K562 (cell line): ENCODE measurements at regions not wholly inside any gene's neighbourhood (a gene's known extent, or its start where the extent isn't known, plus 50 kb on each side); places are given as distances from the start of the nearest gene placed in this dataset.

Experiments used
- ATAC-seq: fragments of 200-7000 bp; cut with Tn5 transposase; 3 replicates; pipeline ENCODE4 v1.9.1; 2020; ENCODE audit warnings: moderate library complexity
- BruUV-seq: library from RNA; stranded (reverse); fragments of 400-500 nt; replicated peaks from 2 replicates; lab custom pipeline; 2021; lab: Mats Ljungman, UMichigan
- CTCF ChIA-PET: fragments of 300-600 bp; formaldehyde crosslinking; extraction: SDS; loops from one replicate; lab custom pipeline; 2021; ENCODE audit warnings: low intra/inter-chr PET ratio; lab: Yijun Ruan, JAX
- POLR2A ChIA-PET: fragments of 300-600, 350-650 bp; sonication (Branson Sonifier 250); formaldehyde crosslinking; extraction: SDS; loops from one replicate; lab custom pipeline; 2021; ENCODE audit warnings: antibody characterized with exemption, inconsistent platforms; lab: Yijun Ruan, JAX
- DNase-seq, 4 experiments: peaks; one replicate each; pipeline versions ENCODE4 v3.0.0 to v3.0.0-alpha.2; 2011 to 2018; ENCODE audit warnings: low spot score in 3 of 4, mixed read lengths in 3 of 4; ENCODE audit errors: extremely low read depth in 1 of 4
- FAIRE-seq: peaks from 2 replicates; lab custom pipeline; 2011; peaks lifted over from hg19 to GRCh38; lab: Jason Lieb, UNC
- H2AFZ ChIP-seq: 2 replicates; pipeline ENCODE4 v1.6.0; 2011; ENCODE audit warnings: low read depth, low read length, control low read depth, inconsistent platforms
- H3K27ac ChIP-seq: fragments of 200-600 bp; 3 replicates; pipeline ENCODE4 v1.8.0; 2011; ENCODE audit warnings: low read depth, mild to moderate bottlenecking, control low read depth, inconsistent platforms, low read length, moderate library complexity, mixed read lengths; ENCODE audit errors: extremely low read depth
- H3K27me3 ChIP-seq, 2 experiments: fragments of 300-600 bp in 1 of 2; 2 replicates in 1 of 2; 3 replicates in 1 of 2; pipeline versions ENCODE4 v1.6.0 to v1.8.0; 2011; ENCODE audit warnings: inconsistent platforms in 2 of 2, low read length in 2 of 2, mild to moderate bottlenecking in 1 of 2, mixed read lengths in 1 of 2, moderate library complexity in 1 of 2; ENCODE audit not compliant: control insufficient read depth in 2 of 2, insufficient read depth in 2 of 2
- H3K36me3 ChIP-seq: fragments of 300-600 bp; 3 replicates; pipeline ENCODE4 v1.8.0; 2011; ENCODE audit warnings: mild to moderate bottlenecking, low read length, inconsistent platforms; ENCODE audit not compliant: control insufficient read depth, insufficient read depth
- H3K4me1 ChIP-seq, 2 experiments: fragments of 200-600 bp in 1 of 2; replicated peaks in 1 of 2; 2 replicates in 1 of 2; 3 replicates in 1 of 2; pipeline versions ENCODE4 v1.5.1 to v1.8.0; 2011; ENCODE audit warnings: inconsistent platforms in 2 of 2, low read length in 2 of 2, mild to moderate bottlenecking in 1 of 2, mixed read lengths in 1 of 2, moderate library complexity in 1 of 2; ENCODE audit not compliant: control insufficient read depth in 2 of 2, insufficient read depth in 2 of 2
- H3K4me2 ChIP-seq: 2 replicates; pipeline ENCODE4 v1.6.1; 2011; ENCODE audit warnings: low read length, control low read depth, inconsistent platforms, mixed read lengths; ENCODE audit not compliant: insufficient read depth
- H3K4me3 ChIP-seq: fragments of 200-600 bp; sonication (generic), shearing (Covaris generic); 2 replicates; pipeline ENCODE4 v1.5.1; 2016; ENCODE audit warnings: control low read depth, inconsistent platforms
- H3K79me2 ChIP-seq: fragments of 200-600 bp; 3 replicates; pipeline ENCODE4 v1.8.0; 2011; ENCODE audit warnings: low read length, inconsistent platforms; ENCODE audit not compliant: control insufficient read depth, insufficient read depth
- H3K9ac ChIP-seq, 2 experiments: 2 replicates each; pipeline versions ENCODE4 v1.6.0 to v1.6.1; 2011; ENCODE audit warnings: low read depth in 2 of 2, low read length in 2 of 2, control low read depth in 1 of 2, inconsistent platforms in 1 of 2, mild to moderate bottlenecking in 1 of 2, mixed read lengths in 1 of 2; ENCODE audit not compliant: insufficient read depth in 1 of 2
- H3K9me1 ChIP-seq: one replicate; pipeline ENCODE4 v1.6.0; 2011; ENCODE audit warnings: inconsistent platforms, mild to moderate bottlenecking, low read length, moderate library complexity; ENCODE audit not compliant: control insufficient read depth, insufficient read depth
- H3K9me3 ChIP-seq: replicated peaks from 2 replicates; pipeline ENCODE4 v1.5.1; 2011; ENCODE audit warnings: low read depth, low read length, inconsistent platforms; ENCODE audit not compliant: control insufficient read depth, insufficient read depth
- H4K20me1 ChIP-seq: replicated peaks from 2 replicates; pipeline ENCODE4 v1.6.1; 2011; ENCODE audit warnings: low read length, inconsistent platforms, mixed read lengths; ENCODE audit not compliant: control insufficient read depth, insufficient read depth
- CHD1 ChIP-seq: fragments of 200-600 bp; sonication (generic); IDR thresholded peaks from one replicate; pipeline ENCODE4 v1.6.1; 2012; ENCODE audit warnings: mild to moderate bottlenecking, moderate library complexity, low read length, inconsistent platforms
- RBM22 ChIP-seq: fragments of 200-400 bp; formaldehyde crosslinking; IDR thresholded peaks from 2 replicates; pipeline ENCODE4 v1.6.1; 2018; ENCODE audit warnings: low read length, low read depth; ENCODE audit not compliant: poor library complexity, severe bottlenecking
- ZBTB34 ChIP-seq: fragments of 250-450 bp; sonication (Bioruptor Pico); IDR thresholded peaks from 2 replicates; pipeline ENCODE4 v1.8.0; 2021; ENCODE audit warnings: mild to moderate bottlenecking, moderate library complexity
- WGBS: fragments of 100-300 bp; shearing (Covaris generic); methylation state at CpG from one replicate; pipeline ENCODE4 v1.1.6; 2016; ENCODE audit warnings: low coverage, mixed read lengths; ENCODE audit not compliant: insufficient coverage; ENCODE audit errors: missing lambda C conversion rate; 5-methylcytosine and 5-hydroxymethylcytosine counted together
- in situ Hi-C: fragments of 300-500 bp; cut with MboI; formaldehyde crosslinking; loops from 4 replicates; pipeline ENCODE4 v1.15.0; 2018; ENCODE audit warnings: inconsistent platforms, mixed read lengths
- intact Hi-C: fragments of 100-400 bp; cut with micrococcal nuclease; formaldehyde crosslinking; loops from 2 replicates; pipeline ENCODE4 v1.14.2; 2022
- TF ChIP-seq, protein P1 (sequence below), 2 experiments: fragments of 450-650 bp; conservative IDR thresholded peaks; 2 replicates each; pipeline ENCODE4 v1.6.1; 2017; ENCODE audit warnings: mild to moderate bottlenecking in 2 of 2, moderate library complexity in 2 of 2

GRCh38 chr1:185551008-185551407 is 183.2 kb upstream of the HMCN1 start (continued):
- TF ChIP-seq, protein P1, sequence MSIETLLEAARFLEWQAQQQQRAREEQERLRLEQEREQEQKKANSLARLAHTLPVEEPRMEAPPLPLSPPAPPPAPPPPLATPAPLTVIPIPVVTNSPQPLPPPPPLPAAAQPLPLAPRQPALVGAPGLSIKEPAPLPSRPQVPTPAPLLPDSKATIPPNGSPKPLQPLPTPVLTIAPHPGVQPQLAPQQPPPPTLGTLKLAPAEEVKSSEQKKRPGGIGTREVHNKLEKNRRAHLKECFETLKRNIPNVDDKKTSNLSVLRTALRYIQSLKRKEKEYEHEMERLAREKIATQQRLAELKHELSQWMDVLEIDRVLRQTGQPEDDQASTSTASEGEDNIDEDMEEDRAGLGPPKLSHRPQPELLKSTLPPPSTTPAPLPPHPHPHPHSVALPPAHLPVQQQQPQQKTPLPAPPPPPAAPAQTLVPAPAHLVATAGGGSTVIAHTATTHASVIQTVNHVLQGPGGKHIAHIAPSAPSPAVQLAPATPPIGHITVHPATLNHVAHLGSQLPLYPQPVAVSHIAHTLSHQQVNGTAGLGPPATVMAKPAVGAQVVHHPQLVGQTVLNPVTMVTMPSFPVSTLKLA (conservative IDR thresholded peaks at IDR 0.05) = no peak

- H3K27me3 ChIP-seq = no peaks in the 10 kb centered on the region
- in situ Hi-C loops = no loop called here
- no peaks in the 10 kb centered on the region for H3K79me2 ChIP-seq
- no peaks in the 10 kb centered on the region for H4K20me1 ChIP-seq
- H3K9ac ChIP-seq = no peak overlapping the region
- WGBS = 13% methylated on average over 1 of the region's 1 CpG
- DNase-seq (no peak), ATAC-seq (no peak), FAIRE-seq (no peak)
- CTCF ChIA-PET = no interaction called here
- no peak overlapping the region for H3K4me3 ChIP-seq
- no peaks in the 10 kb centered on the region for H3K9me1 ChIP-seq
- BruUV-seq = no TSS peak
- TF ChIP-seq ZBTB34 (CRISPR knock-in tag) = no peak
- no peak for TF ChIP-seq CHD1
- TF ChIP-seq RBM22 = no peak
- H3K4me1 ChIP-seq = no peaks in the 10 kb centered on the region
- H3K27ac ChIP-seq = no peak overlapping the region
- H3K4me2 ChIP-seq = no peak overlapping the region
- no peaks in the 10 kb centered on the region for H3K36me3 ChIP-seq
- POLR2A ChIA-PET = interaction anchor here (0.8 kb wide), 1 partner anchor 742 kb away, joined by 3 read pairs; no protein-coding TSS in a partner anchor
- no peak overlapping the region for H2AFZ ChIP-seq
- no peaks in the 10 kb centered on the region for H3K9me3 ChIP-seq
- intact Hi-C loops = no loop called here
Measured at GRCh38 chr1:185549906-185550305, 184.3 kb upstream of the HMCN1 start.
